ENCODE measurements at regions not wholly inside any gene's neighbourhood (a gene's known extent, or its start where the extent isn't known, plus 50 kb on each side); places are given as distances from the start of the nearest gene placed in this dataset.

- no TSS peak for BruUV-seq (replicated peaks)
- intact Hi-C loops (cut with micrococcal nuclease; ENCODE audit: unreplicated experiment) = no loop called here
- no peak overlapping the region for H3K4me3 ChIP-seq (ENCODE audit: low read depth, low read length, poor library complexity, severe bottlenecking)
Observed at GRCh38 chr3:188082031-188082430, 71.9 kb upstream of the LPP start.

DNA sequence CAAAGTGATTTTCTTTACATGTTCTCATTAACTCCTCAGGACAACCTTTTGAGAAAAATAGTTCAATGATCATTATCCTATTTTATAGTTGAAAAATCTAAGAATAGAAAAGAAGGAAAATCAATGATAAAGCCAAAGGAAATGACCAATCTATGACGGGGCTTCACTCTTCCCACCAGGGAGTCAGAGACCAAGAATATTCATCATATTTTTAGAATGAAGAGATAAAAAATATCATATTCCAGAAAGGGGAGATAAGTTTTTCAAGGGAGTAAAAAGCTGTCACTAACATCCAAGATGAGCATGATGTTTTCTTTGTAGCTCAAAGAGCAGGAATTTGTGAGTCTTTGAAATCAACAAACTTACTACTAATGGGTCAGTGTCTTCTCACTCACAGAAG is 71.5 kb upstream of the LPP start:
- Histone ChIP-seq H3K27ac (ENCODE audit: low read depth, low read length, poor library complexity, severe bottlenecking) (no peak overlapping the region), H3K4me2 (ENCODE audit: low read length) (peak overlapping the region; percentile 10), H3K79me2 (ENCODE audit: insufficient read depth, low read depth, low read length) (no peaks in the 10 kb centered on the region), H3K9me3 (ENCODE audit: low read length) (peaks cover 15% of the 10 kb centered on the region; the same call in 1 of the 2 replicates), H3K4me3 (ENCODE audit: low read depth, low read length, poor library complexity, severe bottlenecking) (no peak overlapping the region), H3K9me2 (ENCODE audit: insufficient read depth, low read length) (no peaks in the 10 kb centered on the region), H4K20me1 (ENCODE audit: insufficient read depth, low read length) (no peaks in the 10 kb centered on the region), H3K36me3 (ENCODE audit: insufficient read depth, low read length) (peaks cover 4% of the 10 kb centered on the region; the same call in 1 of the 2 replicates), H2AFZ (ENCODE audit: low read length) (peak overlapping the region; percentile 44; the same call in 1 of the 2 replicates), H3K4me1 (ENCODE audit: insufficient read depth, low read length, poor library complexity, severe bottlenecking) (peaks cover 60% of the 10 kb centered on the region)
- ChIA-PET POLR2A (interaction anchor here (0.7 to 9.9 kb wide), 17 partner anchors 10 to 352 kb away, joined by 3 to 174 read pairs (median 5); partner anchors contain the start of gene BCL6), CTCF (ENCODE audit: unreplicated experiment) (interaction anchor here (1.2 kb wide), 1 partner anchor 14 kb away, joined by 3 read pairs; no protein-coding TSS in a partner anchor)
- no peak for DNase-seq (ENCODE audit: low spot score)
- no TSS peak for BruUV-seq (replicated peaks)
- intact Hi-C loops (cut with micrococcal nuclease; ENCODE audit: unreplicated experiment) = no loop called here
- no peak for TF ChIP-seq EZH2phosphoT487 (IDR thresholded peaks at IDR 0.05; ENCODE audit: borderline replicate concordance, low read depth, low read length)
- TF ChIP-seq, protein P1, sequence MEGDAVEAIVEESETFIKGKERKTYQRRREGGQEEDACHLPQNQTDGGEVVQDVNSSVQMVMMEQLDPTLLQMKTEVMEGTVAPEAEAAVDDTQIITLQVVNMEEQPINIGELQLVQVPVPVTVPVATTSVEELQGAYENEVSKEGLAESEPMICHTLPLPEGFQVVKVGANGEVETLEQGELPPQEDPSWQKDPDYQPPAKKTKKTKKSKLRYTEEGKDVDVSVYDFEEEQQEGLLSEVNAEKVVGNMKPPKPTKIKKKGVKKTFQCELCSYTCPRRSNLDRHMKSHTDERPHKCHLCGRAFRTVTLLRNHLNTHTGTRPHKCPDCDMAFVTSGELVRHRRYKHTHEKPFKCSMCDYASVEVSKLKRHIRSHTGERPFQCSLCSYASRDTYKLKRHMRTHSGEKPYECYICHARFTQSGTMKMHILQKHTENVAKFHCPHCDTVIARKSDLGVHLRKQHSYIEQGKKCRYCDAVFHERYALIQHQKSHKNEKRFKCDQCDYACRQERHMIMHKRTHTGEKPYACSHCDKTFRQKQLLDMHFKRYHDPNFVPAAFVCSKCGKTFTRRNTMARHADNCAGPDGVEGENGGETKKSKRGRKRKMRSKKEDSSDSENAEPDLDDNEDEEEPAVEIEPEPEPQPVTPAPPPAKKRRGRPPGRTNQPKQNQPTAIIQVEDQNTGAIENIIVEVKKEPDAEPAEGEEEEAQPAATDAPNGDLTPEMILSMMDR (conservative IDR thresholded peaks at IDR 0.05; ENCODE audit: low read length) = no peak

More at GRCh38 chr3:188082031-188082430, 71.9 kb upstream of the LPP start:
- no peaks in the 10 kb centered on the region for H3K79me2 ChIP-seq (ENCODE audit: insufficient read depth, low read depth, low read length)
- CTCF ChIA-PET (ENCODE audit: unreplicated experiment) = interaction anchor here (1.2 kb wide), 1 partner anchor 14 kb away, joined by 3 read pairs; no protein-coding TSS in a partner anchor
- peaks cover 56% of the 10 kb centered on the region for H3K4me1 ChIP-seq (ENCODE audit: insufficient read depth, low read length, poor library complexity, severe bottlenecking)
- no peak overlapping the region for H3K27ac ChIP-seq (ENCODE audit: low read depth, low read length, poor library complexity, severe bottlenecking)
- H3K9me2 ChIP-seq (ENCODE audit: insufficient read depth, low read length) = no peaks in the 10 kb centered on the region
- no peaks in the 10 kb centered on the region for H4K20me1 ChIP-seq (ENCODE audit: insufficient read depth, low read length)
- H2AFZ ChIP-seq (ENCODE audit: low read length) = peak overlapping the region; percentile 44; the same call in 1 of the 2 replicates
- H3K36me3 ChIP-seq (ENCODE audit: insufficient read depth, low read length) = peaks cover 4% of the 10 kb centered on the region; the same call in 1 of the 2 replicates
- no peak for TF ChIP-seq EZH2phosphoT487 (IDR thresholded peaks at IDR 0.05; ENCODE audit: borderline replicate concordance, low read depth, low read length)
- POLR2A ChIA-PET = interaction anchor here (0.7 to 9.9 kb wide), 20 partner anchors 10 to 363 kb away, joined by 3 to 174 read pairs (median 4); partner anchors contain the start of gene BCL6
- H3K9me3 ChIP-seq (ENCODE audit: low read length) = peaks cover 15% of the 10 kb centered on the region; the same call in 1 of the 2 replicates
- no peak for DNase-seq (ENCODE audit: low spot score)
- peak overlapping the region; percentile 10 for H3K4me2 ChIP-seq (ENCODE audit: low read length)

DNA sequence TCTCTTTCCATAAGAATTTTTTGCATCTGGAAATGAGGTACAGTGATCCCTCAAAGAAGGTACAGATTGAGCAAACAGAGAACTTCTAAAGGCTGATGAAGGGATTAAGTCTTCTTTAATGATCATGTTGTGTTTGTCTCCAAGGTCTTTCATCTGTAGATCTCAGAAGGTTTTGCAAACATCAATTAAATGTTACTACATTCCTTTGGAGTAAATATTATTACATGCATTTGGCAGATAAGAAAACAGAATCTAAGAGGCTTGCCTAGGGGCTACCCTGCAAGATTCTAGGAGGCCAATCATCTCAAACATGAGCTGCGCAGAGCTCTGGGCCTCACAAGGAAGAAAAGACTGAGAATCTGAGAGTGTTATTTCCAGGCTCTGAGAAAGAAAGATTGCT is 70.9 kb upstream of the LPP start:
- Histone ChIP-seq H3K4me1 (ENCODE audit: insufficient read depth, low read length, poor library complexity, severe bottlenecking) (peaks cover 66% of the 10 kb centered on the region), H2AFZ (ENCODE audit: low read length) (peak overlapping the region; percentile 44; the same call in 1 of the 2 replicates), H3K9me2 (ENCODE audit: insufficient read depth, low read length) (no peaks in the 10 kb centered on the region), H3K9me3 (ENCODE audit: low read length) (peaks cover 15% of the 10 kb centered on the region; the same call in 1 of the 2 replicates), H3K27ac (ENCODE audit: low read depth, low read length, poor library complexity, severe bottlenecking) (no peak overlapping the region), H3K79me2 (ENCODE audit: insufficient read depth, low read depth, low read length) (no peaks in the 10 kb centered on the region), H3K4me3 (ENCODE audit: low read depth, low read length, poor library complexity, severe bottlenecking) (no peak overlapping the region), H3K4me2 (ENCODE audit: low read length) (no peak overlapping the region), H3K36me3 (ENCODE audit: insufficient read depth, low read length) (peaks cover 4% of the 10 kb centered on the region; the same call in 1 of the 2 replicates), H4K20me1 (ENCODE audit: insufficient read depth, low read length) (no peaks in the 10 kb centered on the region)
- ChIA-PET POLR2A (interaction anchor here (1.1 to 9.9 kb wide), 11 partner anchors 11 to 335 kb away, joined by 3 to 174 read pairs (median 5); partner anchors contain the start of gene BCL6), CTCF (ENCODE audit: unreplicated experiment) (no interaction called here)
- DNase-seq (ENCODE audit: low spot score) = no peak
- no TSS peak for BruUV-seq (replicated peaks)
- TF ChIP-seq, protein P1 (conservative IDR thresholded peaks at IDR 0.05; ENCODE audit: low read length) = no peak
- no peak for TF ChIP-seq EZH2phosphoT487 (IDR thresholded peaks at IDR 0.05; ENCODE audit: borderline replicate concordance, low read depth, low read length)
- intact Hi-C loops (cut with micrococcal nuclease; ENCODE audit: unreplicated experiment) = no loop called here
